CD4-positive, alpha-beta T cell treated with Interleukin-17A for 4 hours (primary cell): ENCODE measurements at regions not wholly inside any gene's neighbourhood (a gene's known extent, or its start where the extent isn't known, plus 50 kb on each side); places are given as distances from the start of the nearest gene placed in this dataset.

Experiments
- DNase-seq: peaks from one replicate; pipeline ENCODE4 v3.0.0-alpha.2; 2020; ENCODE audit warnings: mixed read lengths

GRCh38 chr3:10585945-10586344 is 80.6 kb upstream of the ATP2B2 start:
- DNase-seq, result no peak

DNA sequence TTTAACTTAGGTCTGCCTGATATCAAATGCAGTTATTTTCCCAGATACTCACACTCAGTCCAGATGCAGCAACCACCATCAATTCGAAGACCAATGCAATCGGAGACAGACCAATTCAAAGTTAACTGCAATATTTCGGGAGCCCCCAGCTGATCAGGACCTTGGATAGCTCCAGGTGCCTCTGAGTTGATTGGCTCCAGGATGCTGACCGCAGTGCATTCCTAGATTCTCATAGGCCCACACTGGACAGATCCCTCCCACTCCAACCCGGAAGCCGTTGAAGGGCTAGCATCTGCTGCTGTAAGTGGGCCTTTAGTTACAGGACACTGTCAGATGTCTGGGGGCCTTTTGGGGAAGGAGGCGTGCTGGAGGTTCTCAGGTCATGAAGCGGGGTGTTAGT is 89.5 kb upstream of the ATP2B2 start:
- DNase-seq, result peak; percentile 30

DNA sequence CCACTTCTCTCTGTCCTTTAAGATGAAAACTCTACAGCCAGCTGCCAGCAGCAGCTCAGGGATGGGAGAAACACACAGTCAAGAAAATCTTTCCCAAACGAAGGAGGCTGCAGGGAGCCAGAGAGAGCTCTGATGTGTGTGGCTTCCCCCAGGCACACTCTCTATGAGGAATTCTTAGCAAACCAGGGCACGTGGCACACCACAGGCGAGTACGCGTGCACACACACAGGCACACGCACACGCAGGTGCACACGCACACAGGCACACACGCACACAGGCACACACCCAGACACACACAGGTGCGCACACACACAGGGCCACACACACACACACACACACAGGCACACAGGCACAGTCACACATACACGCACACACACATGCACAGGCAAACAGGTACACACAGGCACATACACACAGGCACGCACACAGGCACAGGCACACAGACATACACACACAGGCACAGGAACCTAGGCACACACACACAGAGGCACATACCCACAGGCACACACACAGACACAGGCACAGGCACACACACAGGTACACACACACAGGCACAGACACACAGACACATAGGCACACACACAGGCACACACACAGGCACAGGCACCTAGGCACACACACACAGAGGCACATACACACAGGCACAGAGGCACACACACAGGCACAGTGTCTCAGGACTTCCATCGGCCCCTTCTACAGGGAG is 91.5 kb upstream of the ATP2B2 start:
- DNase-seq, result no peak

DNA sequence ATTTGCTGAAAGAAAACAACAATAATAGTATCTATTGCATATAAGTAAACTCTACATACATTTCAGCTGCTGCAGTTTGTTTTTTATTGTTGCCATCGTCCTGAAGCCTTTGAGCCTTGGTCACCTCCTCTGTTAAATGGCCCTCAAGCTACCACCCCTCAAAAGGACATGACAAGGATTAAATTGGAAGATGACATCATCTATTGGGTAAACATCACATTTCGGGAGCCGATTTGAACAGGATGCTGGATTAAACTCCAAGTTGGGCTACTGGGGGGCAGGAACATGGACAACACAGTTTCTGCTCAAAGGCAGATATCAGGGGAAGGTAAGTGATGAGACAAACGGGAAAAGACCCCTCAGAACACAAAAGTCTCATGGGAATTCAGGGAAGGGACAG is 92.3 kb upstream of the ATP2B2 start:
- no peak for DNase-seq

DNA sequence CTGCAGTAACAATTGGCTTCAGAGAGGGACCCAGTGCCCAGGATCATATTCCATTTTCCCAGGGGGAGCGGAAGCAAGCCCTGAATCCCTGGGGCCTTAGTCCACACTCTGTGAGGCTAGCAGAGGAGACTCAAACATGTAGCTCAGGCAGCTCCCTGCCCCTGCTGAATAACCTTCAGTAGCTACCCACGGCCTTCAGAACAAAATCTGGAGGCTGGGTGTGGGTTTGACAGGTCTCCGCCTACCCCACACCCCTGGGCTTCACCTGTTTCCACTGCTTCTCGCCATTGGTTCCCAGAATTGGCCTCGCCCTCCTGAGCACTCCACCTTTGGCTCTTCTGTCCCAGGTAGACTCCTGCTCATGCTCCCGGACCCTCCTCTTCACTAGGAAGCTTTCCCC is 93.6 kb upstream of the ATP2B2 start:
- DNase-seq, result no peak

- DNase-seq, result no peak
Measured at GRCh38 chr3:10599444-10599843, 94.1 kb upstream of the ATP2B2 start.

DNA sequence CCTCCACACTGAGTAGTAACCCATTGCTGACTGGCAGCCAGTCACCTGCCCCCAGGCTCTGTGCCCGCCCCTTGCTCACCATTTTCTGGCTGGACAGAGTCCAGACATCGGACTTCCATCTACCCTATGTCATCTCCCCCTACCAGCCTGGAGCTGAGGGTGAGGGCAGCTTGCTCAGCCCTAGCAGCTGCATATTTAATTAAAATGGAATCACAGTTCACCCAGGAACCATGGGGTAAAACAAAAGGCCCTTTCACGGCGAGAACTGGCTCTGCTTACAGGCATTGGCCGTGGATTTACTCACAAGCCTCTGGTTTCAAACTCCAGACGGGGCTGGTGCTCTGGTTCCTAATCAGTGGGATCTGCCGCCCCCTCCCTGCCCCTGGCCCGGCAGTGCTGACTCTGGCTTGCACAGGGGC is 94.9 kb upstream of the ATP2B2 start:
- DNase-seq, result no peak

DNA sequence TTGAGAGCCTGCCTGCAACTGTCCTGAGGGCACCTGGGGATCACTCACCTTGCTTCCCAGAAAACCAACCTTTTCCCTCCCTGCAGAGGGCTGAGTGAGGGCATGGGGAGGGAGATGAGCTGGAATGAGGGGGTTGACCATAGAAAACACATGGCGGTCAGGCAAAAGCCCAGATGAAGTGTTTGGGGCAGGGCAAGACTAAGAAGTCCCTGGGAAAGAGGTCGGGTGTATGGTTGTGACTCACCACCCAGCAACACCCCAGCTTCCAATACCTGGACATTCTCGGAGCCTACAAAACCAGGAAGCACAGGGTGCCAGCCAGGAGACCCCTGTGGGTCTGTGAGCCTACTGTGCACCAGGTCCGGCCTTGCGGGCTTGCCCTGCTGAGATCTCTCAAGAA is 95.3 kb upstream of the ATP2B2 start:
- DNase-seq, result no peak

DNA sequence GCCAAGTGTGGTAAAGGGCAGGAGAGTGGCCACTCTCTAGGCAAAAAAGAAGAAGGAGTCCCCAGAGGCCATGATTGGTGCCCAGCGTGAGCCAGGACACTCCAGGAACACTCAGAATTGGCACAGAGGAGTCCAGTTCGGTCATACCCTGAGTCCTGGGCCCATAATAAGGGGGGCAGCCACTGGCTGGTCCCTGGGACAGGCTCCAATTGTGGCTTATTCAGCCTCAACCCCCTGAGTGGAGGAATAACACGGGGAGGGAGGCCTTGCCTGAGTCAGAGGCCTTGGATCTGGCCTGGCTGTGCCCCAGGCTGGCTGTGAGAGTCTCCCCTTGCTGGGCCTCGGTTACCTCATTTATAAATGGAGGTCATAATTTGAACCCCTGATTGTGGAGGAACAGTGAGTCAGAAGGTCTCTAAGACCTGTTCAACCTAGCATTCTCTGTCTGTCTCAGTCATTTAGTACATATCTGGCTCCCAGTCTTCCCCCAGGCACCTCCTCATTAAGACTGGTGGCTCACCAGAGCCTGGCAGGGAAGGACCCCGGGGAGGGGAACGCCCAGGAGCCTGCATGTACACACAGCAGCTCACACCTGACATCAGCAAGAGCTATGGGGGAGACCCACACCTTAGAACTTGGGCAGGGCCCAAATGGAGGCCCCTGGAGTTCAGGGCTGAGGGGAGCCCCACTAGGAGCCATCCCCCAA is 95.9 kb upstream of the ATP2B2 start:
- no peak for DNase-seq

DNA sequence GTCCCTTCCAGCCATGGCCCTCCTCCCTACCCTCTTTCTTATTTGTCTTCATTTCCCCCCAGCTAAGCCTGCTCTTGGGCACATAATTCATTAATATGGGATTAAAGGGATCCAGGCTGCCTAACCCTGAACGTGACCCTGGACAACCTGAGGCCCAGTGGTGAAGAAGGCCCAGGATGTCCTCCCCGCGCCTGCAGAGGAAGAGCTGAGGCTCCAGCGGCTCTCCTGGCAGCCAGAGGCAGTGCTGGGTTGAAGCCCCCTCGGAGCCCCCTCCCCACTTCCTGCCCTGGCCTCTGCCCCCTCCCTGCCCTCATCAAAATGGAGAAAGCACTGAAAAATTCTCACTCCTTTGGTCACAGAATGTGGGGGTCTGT is 96.5 kb upstream of the ATP2B2 start:
- no peak for DNase-seq

DNA sequence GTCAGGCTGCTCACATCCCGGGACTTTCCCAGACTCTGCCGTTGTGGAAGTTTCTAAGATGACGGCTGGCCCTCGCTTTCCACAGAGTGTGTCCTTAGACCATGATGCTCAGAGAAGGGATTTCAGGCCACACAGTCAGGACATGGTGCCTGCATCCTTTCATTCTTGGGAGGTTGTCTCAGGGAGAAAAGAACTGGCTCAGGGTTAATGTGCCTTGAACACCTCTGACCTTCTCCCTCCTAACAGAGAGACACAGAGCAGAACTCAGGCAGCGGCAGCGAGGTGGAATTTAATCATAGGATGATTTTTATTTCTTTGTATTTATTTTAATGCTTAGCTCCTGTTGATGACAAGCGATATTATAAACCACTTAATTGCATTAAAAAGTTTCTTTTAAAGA is 96.9 kb upstream of the ATP2B2 start:
- no peak for DNase-seq

DNA sequence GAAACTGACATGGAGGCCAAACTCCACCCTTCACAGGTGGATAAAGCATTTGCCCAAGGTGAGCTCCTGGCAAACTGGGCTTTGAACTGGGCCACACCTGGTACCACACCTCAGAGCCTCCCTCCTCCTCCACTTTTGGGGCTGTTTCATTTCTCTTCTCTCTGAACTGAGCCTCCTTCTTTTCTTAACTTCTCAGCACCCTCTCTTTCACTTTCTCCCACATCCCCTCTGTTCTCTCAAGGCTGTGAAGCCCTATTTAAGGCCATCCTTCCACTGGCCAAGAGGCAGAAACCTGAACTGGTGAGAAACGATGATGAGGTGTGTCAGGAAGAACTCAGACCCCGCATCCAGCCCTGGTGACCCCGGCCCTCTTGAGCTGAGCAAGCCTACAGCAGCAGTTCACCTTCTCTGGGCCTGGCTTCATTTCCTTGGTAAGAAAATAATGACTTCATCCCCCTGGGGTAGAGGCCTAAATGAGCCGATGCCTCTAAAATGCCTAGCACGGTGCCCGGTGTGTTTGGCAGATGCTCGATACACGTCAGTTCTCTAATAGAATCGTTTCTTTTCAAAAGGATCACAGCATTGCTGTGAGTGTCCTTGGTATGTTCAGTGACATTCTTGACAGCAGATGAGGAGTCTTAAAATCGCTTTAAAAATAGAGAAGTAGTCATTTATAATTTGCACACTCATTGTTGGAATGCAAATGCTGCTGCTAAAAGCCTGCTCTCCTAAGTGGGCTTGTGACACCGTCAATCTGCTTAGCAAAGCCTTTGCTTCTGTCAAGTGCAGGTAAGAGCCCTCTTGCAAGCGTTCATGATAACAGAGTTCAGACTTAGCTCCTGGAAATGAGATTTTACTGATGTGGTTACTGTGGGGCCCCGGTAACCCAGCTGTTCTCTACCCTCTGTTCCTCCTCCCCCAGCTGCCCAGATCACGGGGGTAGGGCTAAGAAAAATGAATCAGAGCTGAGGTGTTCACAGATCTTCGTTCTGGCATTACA is 97.7 kb upstream of the ATP2B2 start:
- peak; percentile 69 for DNase-seq

DNA sequence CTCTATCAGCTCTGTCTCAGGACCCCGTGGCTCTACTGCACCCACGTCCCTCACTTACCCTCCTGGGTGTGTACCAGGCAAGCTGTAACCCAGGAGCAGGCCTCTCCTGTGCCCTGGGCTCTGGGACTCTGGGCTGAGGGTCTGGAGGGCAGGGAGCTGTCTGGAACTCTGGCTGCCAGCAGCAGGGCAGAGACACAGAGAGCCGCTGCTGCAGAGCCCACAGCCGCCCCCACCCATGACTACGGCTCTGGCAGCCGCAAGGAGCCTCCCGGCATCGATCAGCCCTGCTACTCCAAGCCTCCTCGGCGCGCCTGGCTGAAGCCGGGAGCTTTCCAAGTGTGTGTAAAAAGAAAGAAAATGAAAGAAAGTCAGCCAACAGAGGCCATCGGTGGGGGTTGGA is 103.7 kb upstream of the ATP2B2 start:
- no peak for DNase-seq

- DNase-seq, result no peak
Measured at GRCh38 chr3:10614168-10614567, 108.8 kb upstream of the ATP2B2 start.

DNA sequence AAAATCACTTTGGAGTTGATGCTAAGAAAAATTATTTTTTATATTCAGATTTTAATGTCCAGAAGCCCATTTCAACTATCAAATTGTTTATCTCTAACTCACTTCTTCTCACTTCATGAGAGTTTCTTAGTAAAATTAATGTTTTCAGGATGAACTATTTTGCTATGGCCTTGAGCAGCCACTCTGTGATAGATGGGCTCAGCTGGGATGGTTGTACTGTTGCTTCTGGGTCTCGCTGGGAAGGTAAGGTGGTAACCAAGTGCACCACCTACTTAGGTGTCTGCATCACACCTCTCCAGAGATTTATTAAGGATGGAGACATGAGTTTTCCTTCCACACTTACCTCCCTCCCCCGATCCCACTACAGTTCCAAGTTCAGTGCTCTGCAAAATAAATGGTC is 110.3 kb upstream of the ATP2B2 start:
- no peak for DNase-seq

GRCh38 chr3:10616321-10616720 is 110.9 kb upstream of the ATP2B2 start:
- DNase-seq, result no peak

GRCh38 chr3:10619989-10620832 is 114.8 kb upstream of the ATP2B2 start:
- no peak for DNase-seq

GRCh38 chr3:10620833-10621082 is 115.4 kb upstream of the ATP2B2 start:
- no peak for DNase-seq

GRCh38 chr3:10623578-10624275 is 118.3 kb upstream of the ATP2B2 start:
- no peak for DNase-seq

DNA sequence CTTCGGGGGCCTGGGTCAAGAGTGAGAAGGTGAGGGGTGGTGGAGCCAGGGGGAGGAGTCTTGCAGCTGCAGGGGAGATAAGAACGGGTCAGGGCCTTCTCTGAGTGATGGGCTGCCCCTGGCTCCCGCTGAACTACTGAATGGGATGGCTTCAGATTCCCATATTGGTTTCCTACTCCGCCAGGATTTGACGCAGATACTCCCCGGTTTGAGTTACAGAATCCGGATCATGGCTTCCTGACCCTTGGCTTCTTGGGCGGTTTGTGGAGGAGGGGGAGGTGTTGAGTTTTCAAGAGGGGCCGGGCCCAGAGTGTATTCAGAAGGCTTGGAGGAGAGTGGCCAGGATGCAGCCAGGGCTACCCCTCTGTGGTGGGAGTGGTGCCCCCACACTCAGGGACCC is 119.9 kb upstream of the ATP2B2 start:
- no peak for DNase-seq

DNA sequence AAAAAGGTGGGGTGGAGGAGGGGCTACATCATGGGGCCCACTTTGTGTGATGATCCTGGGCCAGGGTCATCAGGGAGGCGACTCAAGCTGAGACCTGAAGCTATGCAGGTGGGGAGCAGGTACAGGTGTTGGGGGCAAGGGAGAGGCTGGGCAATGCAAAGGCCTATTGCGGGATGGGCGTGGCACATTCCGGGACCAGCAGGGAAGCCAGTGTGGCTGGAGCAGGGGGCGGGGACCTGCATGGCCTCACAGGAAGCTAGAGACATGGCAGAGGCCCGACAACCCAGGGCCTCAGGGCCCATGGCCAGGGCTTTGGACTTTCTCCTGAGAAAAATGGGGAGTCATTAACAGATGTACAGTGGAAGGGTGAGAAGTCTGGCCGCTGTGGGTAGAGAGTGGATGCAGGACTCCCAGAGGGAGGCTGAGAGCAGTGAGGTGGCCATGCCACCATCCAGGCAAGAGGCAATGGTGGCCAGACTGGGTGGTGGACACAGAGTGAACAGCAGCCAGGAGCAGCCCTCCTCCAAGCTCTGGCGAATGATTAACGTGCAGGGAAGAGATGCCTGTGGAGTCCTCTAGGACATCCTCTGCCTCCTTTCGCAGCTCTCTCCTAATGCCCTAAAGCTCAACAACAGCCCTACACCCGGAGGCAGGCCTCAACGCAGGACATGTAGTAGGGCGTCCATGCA is 122.6 kb upstream of the ATP2B2 start:
- DNase-seq, result no peak
